Brain pericyte (primary cell): ENCODE measurements at regions not wholly inside any gene's neighbourhood (a gene's known extent, or its start where the extent isn't known, plus 50 kb on each side); places are given as distances from the start of the nearest gene placed in this dataset.

Experiments used
- DNase-seq: peaks from one replicate; pipeline ENCODE4 v3.0.0-alpha.2; 2012; ENCODE audit warnings: low read depth, low spot score

DNA sequence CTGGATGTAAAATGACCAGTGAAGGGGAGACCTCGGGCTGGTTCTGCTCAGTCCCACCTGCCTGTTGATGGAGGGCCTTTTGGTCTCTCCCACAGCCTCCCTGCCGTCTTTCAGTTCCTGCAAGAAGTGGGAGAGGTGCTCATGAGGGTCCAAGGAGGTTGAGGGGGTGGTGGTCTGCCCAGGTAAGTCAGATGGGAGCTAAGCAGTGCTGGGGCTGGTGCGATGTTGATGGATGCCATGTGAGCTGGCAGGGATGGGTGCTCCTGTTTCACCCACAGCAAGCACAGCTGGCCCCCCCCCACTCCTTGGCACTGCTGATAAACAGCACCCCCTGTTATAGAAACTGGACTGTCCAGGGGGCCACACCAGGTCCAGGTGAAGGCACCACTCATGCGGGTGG lies 145.6 kb downstream of the NSG2 start:
- DNase-seq = no peak

DNA sequence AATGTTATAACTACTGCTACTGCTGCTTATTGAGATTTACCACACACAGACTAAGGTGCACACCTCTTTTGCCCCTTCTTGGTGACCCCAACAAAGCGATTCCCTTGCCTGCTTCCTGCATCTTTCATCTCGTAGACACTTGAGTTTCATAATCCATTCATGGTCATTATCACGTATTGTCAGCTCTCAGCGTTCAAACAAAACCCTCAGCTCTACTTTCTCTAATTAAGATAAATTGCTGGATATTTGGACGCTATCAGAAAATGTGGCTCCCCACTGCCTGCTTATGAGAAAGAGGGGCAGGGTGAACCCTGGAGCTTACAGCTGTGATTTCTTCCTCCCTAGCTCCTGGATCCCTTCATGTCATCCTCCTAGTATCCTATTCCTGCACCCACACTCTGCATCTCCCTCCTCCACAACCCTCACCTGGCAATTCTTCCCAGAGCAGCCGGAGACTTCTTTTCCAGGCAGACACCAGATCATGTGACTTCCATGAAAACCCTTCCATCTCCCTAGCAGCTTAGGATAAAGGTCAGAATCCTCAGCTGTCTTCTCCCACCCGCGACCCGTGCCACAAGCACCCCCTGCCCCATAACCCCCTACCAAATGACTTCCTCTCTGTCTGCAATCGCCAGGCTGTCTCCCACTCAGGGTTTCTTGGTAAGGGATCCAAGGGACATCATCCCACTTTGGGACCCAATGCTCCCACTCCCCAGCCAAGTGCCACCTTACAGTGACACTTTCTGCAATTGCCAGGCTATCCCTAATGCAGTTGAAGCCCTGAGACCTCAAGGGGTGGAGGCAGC lies 146.5 kb downstream of the NSG2 start:
- DNase-seq = no peak

DNA sequence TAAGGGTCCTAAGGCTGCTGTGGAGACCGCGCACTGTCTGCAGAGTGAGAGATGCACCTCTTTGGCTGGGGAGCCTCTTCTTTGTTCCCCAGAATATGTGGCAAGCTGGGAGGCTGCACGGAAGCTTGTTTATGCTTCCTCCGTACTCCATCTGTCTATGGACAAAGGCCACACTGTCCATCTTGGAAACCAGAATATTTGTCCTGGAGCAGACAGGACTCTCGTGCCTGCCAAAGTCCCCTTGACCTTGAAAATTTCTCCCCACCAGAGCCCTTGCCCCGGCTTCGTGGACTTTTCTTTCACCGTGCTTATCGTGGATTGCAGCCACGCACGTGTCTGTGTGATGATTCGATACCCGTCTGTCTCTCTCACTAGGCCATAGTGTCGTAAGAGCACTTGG lies 147.4 kb downstream of the NSG2 start:
- DNase-seq = no peak

DNA sequence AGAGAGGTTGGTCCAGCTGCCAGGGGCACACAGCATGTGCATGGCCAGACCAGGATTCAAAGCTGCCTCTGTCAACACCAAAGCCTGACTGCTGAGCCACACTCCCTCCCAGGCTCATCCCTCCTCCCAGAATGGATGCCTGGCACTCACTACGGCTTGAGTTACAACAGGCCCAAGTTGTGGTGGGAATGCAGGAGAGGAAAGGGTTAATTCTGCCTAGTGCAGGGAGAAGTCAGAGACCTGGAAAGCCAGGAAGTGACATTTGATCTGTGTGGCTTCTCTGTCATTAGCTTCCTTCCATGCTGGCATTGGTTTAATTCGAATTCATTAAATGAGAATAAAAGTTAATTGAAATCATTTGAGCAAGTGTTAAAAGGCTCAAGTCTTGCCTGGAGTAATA lies 150.0 kb downstream of the NSG2 start:
- DNase-seq = no peak

DNA sequence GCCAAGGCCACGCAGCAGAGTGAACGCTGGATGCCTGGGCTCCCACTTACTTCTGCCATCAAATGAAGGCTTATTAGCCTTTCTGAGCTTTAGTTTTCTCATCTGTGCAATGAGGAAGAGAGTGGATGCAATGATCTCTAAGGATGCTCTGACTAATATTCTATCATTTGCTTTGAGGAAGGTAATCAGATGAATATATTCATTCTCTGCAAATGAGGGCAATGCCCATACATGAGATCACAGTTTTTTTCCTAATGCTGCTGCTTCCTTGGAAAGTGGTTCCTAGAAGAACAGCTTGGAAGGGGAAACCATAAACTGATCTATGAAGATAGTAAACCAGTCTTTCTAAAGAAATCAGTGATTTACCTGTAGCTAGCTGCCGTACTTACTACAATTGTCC lies 152.4 kb downstream of the NSG2 start:
- DNase-seq = no peak

DNA sequence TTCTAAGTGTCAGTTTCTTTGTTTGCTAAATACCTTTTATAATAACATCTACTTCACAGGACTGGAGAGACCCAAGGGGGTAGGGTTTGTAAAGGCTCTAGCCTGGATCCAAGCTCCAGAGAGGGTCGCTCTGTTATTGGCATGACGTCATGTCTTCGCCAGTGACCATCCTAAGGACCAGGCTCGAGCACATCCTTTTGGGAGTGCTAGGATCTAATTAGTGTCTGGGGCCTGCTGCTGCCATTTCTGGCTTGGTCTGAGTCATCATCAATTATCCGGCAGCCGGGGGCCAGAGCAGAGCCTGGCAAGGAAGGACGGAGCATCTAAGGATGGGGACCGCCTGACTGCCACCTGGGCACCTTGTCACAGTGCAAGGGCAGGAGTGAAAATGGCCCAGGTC lies 153.0 kb downstream of the NSG2 start:
- DNase-seq = no peak

DNA sequence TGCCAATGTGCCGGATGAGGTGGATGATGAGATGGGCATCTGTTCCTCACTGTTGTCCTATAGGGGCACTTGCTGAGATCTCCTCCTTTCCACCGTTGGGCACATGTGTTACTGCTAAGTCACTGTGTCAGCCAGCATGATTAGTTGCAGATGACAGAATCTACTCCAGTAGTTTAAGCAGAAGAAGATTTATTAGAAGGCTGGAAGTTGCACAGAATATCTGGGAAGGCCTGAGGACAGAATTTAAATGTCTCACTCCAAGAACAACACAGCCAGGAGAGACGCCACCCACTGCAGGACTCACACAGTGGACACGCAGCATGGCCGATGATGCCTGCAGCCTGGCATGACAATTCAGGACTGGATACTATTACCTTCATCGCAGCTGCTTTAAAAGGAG lies 157.5 kb downstream of the NSG2 start:
- DNase-seq = no peak

DNA sequence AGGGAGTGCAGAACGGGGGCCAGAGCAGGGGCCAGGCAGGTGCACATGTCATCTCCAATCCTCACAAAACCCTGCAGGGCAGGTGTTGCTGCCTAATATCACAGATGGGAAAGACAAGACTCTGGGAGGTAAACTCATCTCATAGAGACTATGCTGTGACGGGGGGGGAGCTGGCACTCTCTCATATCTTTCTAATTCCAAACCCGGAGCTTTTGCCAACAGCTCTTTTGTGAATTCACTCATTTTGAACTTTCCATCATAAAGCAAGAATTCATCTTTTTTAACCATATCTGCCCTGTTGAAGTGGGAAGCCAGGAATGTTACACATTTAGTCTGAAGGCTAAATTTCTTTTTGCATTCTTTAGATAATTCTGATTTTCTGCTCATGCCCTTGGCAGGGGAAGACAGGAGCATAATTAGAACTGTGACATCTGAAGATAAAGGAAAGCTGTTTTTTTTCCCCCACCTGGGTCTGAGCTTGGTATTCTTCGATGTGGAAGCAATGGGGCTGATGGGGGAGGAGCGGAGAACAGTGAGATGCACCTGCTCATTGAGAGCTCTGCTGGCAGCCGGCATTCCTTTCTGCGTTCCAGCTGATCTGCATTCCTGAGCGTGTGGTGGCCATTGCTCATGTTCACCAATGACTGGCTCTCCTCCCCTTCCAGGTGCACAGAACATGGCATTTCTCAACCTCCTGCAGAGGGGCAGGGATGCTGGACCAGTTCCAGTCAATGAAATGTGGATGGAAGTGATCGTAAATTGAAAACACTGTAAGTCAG lies 159.2 kb downstream of the NSG2 start:
- no peak for DNase-seq

DNA sequence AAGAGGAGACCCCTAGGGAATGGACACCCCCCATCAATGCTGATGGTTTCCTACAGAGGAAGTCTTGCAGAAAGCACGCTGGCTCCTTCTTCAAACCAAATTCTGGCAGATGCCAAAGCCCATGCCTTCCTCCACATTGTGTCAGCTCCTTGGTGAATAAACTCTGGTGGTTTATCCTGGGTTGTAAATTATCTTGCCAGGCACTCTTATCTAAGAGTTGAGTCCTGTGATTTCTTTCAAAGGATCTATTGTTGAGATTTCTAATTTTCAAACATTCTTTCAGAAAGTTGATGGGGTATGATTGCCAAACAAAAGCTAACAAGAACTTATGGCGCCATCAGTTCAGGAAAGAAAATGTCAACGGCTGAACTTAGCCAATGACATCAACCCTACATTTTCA lies 160.4 kb downstream of the NSG2 start:
- no peak for DNase-seq

DNA sequence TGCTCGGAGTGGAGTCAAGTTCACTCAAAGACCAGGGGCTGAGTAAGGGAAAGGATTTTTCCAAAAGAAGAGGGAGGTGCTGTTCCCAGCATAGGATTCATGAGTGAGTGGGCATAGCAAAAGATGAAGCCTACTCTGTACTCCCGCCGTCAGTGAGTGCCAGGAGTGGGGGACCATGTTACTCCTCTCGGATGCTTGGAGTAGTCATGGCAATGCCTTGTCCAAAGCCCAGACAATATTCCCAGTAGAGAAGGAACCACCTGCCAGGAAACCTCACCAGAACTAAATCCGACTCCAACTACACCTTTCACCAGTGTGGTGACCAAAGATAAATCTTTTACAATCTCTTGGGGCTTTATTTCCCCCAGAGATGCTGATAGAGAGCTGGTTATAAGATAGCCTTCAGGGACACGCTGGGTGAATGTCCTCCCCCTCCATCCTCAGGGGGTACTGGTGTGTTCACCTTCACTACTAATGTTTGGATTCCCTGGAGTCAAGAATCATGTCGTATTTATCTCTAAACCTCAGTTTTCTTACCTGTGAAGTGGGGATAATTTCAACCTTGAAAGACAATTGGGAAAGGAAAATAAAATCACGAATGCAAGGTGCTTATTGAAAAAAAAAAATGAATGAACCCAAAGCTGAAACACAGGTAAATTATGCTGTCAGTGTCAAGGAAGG lies 165.2 kb downstream of the NSG2 start:
- DNase-seq = no peak

DNA sequence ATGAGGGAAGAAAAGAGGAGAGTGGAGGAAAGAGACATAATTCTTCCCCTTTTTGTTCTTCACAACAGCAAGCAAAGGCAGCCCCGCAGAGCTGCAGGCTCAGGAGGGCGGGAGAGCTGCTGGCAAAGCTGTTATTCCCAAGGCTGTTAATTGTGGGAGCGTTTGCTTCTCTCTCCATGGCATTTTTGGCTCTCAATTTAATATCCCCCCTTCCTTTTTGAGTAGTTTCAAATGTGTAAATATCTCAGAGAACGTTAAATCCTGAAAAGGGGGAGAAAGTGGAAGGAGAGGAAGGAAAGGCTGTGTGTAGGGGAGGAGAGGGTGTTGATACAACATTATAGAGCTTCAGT lies 165.7 kb downstream of the NSG2 start:
- no peak for DNase-seq

DNA sequence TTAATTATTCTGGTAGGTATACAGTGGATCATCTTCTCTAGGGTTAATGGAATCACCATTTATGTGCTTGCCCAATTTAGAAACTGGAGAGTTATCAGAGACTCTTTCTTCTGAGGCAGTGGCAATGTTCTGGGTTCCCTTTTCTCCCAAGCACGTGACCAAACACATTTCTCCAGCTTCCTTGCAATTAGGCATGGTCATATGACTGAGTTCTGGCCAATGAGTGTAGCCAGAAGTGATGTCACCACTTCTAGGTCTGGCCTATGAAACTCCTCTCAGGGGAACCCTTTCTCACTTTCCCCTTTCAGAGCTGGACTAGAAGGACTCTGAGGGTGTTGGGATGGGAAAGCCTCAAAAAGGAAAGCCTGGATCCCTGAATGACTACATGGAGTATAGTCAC lies 172.0 kb downstream of the NSG2 start:
- DNase-seq = no peak

DNA sequence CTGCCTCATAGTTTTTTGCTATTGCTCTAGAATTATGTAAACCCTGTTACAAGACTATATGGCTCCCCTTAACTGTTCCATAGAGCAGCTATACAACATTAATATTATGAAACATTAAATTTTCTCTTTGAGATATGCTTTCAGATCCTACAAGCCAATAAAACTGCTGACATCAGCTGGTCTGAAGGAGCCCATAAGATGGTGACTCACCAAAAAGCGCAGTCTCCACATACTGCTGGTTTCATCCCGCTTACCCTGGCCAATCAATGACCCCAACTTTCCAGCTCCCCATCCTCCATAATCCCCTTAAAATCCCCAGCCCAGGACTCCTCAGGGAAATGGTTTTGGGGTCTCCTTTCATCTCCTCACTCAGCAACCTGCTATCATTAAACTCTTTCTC lies 172.7 kb downstream of the NSG2 start:
- DNase-seq = no peak

DNA sequence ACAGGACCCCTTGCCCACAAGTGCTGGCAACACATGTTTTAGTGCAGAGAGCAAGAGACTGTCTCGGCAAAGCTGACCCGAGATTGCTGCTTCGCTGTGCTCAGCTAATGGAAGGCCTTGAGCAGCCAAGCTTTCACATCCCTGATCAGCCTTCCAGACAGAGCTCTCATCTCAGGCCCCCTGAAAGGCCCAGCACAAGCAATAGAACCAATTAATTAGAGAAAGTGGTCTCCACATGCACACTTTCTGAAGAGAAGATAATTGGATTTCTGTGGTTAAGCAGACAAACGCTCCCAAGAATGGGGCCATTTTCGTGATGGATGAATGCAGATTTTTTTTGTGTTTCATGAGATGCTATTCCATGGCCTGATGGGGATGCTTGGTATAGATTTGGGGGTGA lies 174.9 kb downstream of the NSG2 start:
- no peak for DNase-seq

DNA sequence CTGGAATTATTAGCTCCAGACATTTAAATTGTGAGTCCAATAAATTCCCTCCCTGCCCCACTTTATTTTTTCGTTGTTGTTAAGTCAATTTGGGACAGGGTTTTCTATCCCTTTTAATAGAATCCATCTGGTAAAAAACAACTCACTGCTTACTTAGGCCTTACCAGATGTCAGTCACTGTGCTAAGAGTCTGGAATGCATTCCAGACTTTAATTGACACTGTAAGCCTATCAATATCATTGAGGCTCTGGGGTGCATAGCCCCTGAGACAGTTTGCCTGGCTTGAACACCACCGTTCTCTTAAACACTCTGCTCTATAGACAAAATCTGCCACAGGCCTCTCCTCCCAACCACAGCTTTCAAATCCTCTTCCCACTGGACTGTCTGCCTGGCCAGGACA lies 175.9 kb downstream of the NSG2 start:
- DNase-seq = no peak

DNA sequence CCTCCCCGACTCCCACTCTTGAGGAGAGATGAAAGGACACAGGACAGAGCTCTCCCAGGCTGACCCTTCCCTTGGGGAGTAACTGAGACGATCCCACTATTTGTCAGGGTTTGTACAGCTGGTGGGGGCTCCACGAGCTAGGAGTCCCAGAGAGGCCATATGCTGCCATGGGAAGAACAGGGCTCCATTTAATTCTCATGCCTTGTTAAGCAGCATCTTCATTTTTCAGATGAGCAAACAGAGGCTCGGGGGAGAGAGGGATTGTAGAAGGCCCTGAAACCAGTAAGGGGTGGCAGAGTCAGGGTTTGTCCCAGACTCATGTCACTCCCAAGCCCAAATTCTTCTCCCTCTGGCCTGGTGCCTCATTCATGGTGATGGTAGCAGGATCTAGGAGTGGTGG lies 176.4 kb downstream of the NSG2 start:
- no peak for DNase-seq

DNA sequence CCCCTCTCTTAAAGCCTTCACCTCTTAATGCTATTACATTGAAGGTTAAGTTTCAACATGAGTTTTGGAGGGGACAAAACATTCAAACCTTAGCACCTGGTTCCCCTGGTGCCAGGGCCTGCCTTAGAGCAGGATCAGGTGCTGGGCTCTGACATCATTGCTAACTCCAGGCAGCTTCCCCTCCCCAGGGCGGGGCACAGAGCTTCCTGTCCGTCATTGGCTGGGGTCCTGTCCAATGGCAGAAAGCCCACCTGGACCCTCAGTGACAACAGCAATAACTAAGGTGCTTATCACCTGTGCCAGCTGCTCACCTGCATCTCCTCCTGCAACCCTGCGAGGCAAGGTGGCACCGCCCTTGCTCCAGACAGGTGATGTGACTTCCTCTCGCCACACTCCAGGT lies 177.4 kb downstream of the NSG2 start:
- no peak for DNase-seq

DNA sequence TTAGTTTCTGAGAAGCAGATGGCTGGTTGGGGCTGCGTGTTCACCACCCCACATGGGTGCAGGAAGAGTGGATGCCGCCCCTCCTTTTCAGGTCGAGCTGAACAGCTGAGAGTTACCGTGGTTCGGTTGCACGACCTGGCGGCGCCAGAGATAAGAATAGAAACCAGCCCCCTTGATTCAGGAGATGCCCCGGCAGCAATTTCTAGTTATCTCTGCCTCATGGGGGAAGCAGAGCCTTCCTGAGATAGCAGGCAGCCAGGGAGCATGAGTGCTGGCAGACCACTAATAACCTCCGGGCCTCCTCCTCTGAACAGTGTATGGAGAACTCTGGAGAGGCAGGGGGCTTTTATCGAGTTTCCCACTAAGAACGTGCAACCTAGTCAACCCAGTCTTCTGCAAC lies 177.8 kb downstream of the NSG2 start:
- no peak for DNase-seq

DNA sequence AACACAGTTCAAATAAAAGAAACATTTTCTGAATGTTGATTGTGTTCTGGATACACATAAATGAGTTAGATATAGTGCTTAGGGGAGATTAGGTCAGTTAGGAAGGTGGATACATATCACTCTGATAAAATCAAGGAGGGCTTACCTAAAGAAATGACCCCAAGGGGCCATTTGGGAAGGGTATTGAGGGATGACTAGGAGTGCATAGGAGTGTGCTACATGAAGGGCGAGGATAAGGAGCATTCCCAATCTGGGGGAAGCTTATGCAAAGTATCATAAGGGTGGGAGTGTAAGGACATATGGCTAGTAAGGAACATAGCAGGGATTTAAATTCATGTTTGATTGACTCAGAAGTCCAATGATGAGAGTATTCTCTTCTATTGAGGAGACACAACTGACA lies 183.6 kb downstream of the NSG2 start:
- DNase-seq = no peak

DNA sequence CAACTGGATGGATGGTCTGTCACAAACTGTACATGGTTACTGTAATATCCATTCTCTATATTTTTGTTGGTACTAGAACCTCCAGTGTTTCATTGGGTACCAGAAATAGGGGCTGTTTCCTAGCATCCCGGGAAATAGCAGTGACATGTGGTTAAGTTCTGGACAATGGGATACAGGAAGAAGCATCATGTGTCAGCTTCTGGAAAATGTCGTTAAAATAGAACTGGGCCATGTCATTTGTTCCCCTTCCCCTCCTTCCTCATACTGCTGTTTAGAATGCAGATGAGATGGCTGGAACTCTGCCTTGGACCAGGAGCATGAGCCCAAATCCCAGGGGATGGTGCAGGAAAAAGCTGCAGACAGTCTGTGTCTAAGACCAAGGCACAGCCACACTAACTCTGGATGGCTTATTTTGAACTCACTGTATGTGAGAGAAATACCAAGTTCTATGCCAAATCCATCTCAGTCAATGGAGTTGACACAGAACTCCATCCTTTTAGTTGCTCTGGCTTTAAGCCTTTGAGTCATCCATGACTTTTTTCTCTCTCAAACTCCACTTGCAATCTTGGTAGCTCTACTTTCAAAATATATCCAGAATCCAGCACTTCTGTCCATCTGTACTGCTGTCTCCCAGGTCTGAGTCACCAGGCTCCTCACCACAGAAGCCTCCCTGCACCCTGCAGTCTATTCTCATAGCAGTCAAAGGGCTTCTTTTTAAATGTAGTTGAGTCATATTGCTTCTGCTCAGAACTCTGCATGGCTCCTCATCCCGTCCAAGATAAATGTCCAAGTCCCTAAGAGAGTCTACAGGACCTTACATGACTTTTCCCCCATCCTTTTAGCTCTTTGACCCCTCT lies 184.2 kb downstream of the NSG2 start:
- no peak for DNase-seq

DNA sequence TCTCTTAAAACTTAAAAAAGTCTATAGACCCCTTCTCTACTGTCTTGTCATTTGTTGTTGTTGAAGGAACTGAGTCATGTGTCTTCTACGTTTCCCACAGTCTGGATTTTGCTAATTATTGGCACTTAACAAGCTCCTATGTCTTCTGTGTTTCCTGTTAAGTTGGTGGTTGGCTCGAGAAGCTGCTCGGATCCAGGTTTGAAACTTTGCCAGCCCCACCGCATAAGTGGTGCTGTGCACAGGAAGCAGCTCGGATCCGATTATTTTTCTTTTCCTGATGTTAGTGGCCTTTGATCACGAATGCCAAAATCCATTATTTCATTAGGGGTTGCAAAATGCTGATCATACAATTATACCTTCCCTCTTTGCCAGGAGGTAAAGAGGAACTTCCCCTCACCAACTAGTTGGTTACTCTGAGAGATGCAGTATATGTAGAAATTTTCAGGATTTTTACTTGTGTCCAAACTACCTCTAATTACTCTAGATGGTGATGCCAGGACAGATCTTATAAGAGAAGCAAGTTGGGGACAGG lies 186.5 kb downstream of the NSG2 start:
- no peak for DNase-seq

DNA sequence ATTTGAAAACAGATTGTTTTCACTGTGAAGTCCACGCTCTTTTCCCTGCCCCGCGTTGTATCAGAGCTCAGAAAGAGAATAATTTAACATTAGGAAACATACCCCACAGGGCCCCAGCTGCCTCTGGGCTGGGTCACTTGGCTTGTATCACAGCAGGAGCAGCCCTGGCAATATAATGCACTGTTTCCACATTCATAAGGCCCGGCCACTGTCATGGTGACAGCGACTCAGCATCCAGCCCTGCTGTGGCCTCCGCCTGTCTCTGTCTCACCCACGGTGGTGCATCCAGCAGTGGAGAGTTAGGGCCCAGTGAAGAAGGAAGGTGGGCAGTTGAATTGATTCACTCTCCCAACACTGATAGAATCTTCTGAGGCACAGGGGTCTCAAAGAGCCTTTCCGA lies 188.9 kb downstream of the NSG2 start:
- no peak for DNase-seq
